ENCODE measurements at regions not wholly inside any gene's neighbourhood (a gene's known extent, or its start where the extent isn't known, plus 50 kb on each side); places are given as distances from the start of the nearest gene placed in this dataset.

DNA sequence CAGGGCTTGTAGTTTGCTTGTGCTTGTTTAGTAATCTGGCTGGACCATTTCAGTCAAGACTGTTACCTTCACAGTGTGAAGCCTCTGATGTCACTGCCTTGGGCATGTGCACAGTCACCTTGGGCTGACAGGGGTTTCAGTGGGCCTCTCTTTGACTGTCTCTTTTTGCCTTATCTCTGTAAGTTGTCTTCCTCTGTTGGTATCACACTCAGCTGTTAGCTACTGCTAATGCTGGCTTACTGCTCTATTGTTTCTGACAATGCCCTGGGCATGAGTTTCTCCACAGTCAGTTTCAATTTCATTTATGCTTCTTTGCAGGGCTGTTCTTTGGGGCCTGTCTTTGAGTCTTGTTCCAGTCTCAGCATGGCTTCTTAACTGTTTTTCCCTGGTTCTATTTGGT, 201.9 kb upstream of the SHH start (continued):
- no peak for TF ChIP-seq ZNF318 (CRISPR knock-in tag; IDR thresholded peaks at IDR 0.05)
- TF ChIP-seq ZNF225 (CRISPR knock-in tag; IDR thresholded peaks at IDR 0.05), result no peak
- TF ChIP-seq ZBTB34 (CRISPR knock-in tag; IDR thresholded peaks at IDR 0.05), result no peak
- TF ChIP-seq, protein P1, sequence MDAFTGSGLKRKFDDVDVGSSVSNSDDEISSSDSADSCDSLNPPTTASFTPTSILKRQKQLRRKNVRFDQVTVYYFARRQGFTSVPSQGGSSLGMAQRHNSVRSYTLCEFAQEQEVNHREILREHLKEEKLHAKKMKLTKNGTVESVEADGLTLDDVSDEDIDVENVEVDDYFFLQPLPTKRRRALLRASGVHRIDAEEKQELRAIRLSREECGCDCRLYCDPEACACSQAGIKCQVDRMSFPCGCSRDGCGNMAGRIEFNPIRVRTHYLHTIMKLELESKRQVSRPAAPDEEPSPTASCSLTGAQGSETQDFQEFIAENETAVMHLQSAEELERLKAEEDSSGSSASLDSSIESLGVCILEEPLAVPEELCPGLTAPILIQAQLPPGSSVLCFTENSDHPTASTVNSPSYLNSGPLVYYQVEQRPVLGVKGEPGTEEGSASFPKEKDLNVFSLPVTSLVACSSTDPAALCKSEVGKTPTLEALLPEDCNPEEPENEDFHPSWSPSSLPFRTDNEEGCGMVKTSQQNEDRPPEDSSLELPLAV (CRISPR knock-in tag; conservative IDR thresholded peaks at IDR 0.05; ENCODE audit: low read depth), result no peak
- TF ChIP-seq HNRNPK (IDR thresholded peaks at IDR 0.05; ENCODE audit: low read depth, low read length, poor library complexity, severe bottlenecking), result no peak
- TF ChIP-seq FOXK2 (IDR thresholded peaks at IDR 0.05), result no peak
- TF ChIP-seq HINFP (CRISPR knock-in tag; IDR thresholded peaks at IDR 0.05; ENCODE audit: low read depth), result no peak
- TF ChIP-seq MNT (IDR thresholded peaks at IDR 0.05), result no peak
- TF ChIP-seq ZNF24 (IDR thresholded peaks at IDR 0.05), result no peak

Data from HepG2 (cell line).